Brain pericyte (primary cell): ENCODE measurements at regions not wholly inside any gene's neighbourhood (a gene's known extent, or its start where the extent isn't known, plus 50 kb on each side); places are given as distances from the start of the nearest gene placed in this dataset.

Experiments
- DNase-seq: peaks from one replicate; pipeline ENCODE4 v3.0.0-alpha.2; 2012; ENCODE audit warnings: low read depth, low spot score

GRCh38 chr12:67833602-67834001, 155.6 kb upstream of the IFNG-AS1 start:
- DNase-seq = no peak

GRCh38 chr12:67837876-67838275, 151.4 kb upstream of the IFNG-AS1 start:
- DNase-seq = no peak

- DNase-seq = no peak
Observed at GRCh38 chr12:67842124-67842523, 147.1 kb upstream of the IFNG-AS1 start.

DNA sequence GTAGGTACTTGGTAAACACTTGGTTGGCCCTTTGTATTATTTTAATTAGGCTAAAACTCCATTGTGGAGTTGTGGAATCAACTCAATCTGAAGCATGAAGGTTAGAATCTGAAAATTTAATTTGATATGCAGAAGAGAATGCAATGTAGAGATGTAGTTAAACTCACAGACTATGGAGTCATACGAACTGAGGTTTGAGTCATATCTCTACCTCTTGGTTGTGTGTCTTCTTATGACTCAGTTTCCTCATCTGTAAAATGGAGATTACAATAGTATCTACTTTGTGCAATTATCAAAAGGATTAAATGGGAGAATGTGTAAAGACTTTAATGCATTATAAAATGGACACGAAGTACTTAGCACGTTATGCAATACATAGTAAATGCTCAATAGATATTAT, 146.0 kb upstream of the IFNG-AS1 start:
- DNase-seq = no peak

DNA sequence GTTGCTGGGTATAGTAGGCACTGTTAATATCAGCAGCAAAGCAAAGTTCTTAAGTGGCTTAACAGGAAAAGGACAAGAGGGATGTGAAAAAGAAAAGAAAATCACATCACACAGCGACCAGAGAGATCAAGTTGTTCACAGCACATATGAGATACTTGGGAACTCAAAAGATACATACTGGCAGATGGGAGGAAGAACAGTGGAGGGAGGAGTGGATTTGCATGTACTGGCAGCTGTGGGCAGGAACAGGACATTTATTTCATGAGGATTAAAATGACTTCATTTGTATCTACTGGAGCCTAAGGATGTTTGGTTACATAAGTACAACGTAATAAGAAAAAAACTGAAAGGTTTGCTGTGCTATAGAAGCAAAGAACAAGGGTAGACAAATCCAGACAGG, 136.5 kb upstream of the IFNG-AS1 start:
- no peak for DNase-seq

- DNase-seq = no peak
Observed at GRCh38 chr12:67853204-67853603, 136.0 kb upstream of the IFNG-AS1 start.

DNA sequence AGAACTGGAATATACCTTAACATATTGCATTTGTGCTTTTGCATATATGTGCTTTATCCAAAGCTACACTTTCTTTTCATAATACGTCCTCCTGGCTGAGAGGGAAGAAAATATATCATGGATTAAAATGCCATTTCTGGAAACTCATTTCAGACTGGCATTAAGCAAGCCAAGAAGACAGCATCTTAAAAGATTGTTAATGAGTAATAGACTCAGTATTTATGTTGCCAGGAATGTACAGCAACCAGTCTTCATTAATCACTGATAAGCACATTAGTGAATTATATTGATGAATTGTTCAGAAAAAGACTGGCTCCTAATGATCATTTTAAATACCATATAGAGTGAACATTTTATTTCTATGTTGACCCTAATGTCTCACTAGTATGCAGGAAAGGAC, 134.9 kb upstream of the IFNG-AS1 start:
- DNase-seq = no peak

DNA sequence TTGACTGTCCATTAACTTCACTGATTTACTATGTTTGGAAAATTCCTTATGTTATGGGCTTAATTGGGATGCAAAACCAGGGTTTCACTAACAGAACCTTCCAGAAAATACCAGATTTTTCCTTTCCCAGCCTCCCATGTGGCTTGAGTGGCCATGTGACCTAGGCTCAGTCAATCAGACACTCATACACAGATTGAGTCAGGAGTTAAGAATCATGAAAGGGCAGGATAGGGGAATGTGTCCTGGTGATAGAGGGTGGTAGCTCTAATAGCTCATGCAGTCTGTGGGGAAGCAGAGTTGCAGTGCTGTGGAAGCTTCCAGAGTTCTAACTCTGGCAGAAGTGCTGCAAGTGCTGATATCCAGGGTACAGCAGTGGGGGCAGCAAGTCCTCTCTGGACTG, 134.1 kb upstream of the IFNG-AS1 start:
- no peak for DNase-seq

DNA sequence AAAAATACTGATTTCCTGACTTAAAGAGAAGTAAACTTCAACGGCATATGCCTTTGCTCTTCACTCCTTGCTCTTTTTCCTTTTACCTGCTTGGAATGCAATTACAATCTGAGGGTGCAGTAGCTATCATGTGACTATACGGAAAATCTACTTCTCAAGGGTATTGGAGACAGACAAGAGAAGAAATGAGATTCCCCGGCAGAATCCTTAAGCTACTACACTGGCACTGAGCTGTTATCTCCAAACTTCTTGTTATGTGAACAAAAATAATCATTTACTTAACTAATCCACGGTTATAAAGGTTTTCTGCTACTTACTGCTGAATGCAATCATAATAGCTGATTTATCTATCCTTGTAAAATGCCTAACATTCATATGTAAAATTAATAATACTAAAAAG, 118.0 kb upstream of the IFNG-AS1 start:
- DNase-seq = no peak

- no peak for DNase-seq
Observed at GRCh38 chr12:67873355-67873754, 115.9 kb upstream of the IFNG-AS1 start.

DNA sequence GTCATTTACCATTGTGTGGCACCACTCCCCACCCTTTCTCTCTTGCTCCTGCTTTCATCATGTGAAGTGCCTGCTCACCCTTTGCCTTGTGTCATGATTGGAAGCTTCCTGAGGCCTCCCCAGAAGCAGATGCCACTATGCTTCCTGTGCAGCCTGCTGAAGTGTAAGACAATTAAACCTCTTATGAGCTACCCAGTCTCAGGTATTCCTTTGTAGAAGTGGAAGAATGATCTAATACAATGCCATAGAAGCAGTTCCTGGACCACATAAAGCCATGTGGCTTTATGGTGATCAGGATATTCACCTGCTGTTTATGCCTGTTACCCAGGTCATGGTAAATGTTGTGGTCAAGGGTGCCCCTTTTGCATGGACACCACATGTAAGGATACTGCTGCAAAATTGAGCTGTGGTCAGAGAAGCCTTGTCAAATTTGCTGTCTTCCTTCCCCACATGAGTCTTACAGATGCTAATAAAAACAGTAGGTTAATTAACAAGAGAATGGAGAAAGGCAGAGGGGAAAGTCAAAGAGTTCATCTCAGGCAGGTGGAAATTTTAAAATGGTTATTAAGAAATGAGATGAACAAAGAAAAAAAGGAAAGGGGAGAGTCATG, 112.8 kb upstream of the IFNG-AS1 start:
- no peak for DNase-seq

DNA sequence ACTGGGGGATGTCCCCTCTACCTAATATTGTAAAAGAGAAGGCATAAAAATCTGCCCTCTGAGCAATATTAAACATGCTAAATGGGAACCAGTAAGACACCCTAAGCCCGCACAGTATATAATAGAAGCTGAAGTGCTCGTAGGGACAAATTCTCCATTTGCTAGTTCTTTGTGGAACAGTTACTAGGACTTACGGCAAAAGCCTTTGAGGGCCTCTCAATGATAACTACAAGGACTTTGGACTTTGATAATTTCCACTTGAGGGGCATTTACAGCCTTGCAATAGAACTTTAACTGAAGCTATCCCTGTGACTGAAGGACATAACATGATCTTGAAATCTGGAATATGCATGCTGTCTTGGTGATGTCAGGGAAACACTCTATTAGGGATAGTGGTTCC, 111.5 kb upstream of the IFNG-AS1 start:
- DNase-seq = no peak

DNA sequence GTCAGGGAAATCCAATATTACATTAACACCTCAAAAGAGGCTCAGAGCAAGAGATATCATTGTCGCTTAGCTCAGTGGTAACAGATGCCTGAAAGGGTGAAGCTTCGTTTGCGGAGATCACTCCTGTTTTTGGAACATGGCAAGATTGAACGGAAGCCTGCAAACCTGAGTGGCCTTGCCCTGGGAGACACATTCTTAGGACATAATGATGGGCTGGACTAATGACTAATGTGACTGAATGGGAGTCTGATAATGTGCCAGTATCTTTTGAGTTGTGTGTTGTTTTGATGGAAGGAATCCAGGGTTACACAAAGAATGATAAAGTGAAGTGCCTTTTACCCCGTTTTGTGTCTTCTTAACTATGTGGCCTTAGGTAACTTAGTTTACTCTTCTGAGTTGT, 109.3 kb upstream of the IFNG-AS1 start:
- no peak for DNase-seq

DNA sequence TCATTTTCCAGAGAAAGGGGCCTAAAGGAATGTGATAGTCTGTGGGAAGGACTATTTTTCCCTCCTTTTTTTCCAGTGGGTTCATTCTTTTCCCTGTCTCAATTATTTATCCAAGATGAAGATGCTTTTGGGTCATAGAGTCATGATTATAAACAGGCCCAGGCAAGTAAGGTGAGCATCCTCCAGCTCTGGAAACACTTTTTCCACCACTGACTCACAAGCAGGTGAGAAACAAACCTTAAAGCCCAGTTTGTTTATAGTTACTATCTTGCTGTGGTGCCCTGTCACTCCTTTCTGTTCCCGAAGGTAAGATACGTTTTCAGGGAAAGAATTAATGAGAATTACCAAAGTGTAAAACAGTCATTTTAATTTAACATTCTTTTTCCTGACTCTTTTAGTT, 107.7 kb upstream of the IFNG-AS1 start:
- DNase-seq = no peak

DNA sequence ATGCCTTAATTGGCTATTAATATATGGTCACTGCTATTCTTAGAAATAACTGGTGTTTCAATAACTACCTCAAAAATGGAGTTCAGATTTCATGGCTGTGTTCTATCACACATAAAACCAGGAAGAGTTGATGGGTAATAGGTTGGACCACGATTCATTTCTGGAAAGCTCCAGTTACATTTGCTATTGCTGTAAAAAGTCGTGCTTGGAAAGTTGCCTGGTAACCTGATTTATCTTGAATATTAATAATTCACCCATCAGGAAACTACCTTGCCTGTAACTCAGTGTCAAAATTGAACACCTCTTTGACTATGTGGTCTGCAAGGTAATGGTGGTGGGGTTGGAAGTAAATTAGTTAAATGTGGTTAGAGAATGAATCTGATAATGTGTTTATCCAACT, 104.7 kb upstream of the IFNG-AS1 start:
- DNase-seq = no peak

DNA sequence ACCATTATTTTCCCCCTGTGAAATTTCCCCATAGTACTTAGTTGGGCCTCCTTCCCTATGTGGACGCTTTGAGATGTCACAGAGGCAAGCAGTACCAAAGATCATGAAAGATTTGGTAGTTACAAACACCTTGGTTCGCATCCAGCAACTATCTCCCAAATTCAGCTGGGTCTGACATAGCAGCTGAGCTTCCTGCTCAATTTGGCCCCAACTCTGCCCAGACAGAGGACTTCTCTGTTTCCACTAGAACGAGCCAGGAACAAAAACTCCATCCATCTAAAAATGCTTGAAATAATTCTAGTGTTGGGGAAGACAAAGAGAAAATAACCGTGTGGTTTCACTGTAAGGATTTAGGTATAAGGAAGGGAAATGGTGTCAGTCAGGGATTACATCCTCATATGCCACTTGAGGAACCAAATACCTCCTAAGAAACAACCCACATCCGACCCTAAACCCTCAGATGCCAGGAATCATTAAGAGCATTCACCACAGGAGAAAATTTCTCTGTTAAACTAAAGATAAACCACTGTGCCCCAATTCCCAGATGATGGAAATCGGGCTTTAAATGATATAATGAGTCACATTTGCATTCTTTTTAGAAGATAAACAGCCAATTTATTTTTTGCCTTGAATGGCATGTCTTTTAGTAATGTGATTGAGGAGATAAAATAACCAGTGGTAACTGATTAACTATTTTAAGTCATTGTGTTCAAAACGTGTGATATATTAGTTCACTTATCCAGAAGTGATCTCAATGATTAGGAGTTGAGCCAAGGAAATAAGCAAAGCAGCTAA, 103.7 kb upstream of the IFNG-AS1 start:
- DNase-seq = no peak

GRCh38 chr12:67887065-67887464, 102.2 kb upstream of the IFNG-AS1 start:
- DNase-seq = no peak

DNA sequence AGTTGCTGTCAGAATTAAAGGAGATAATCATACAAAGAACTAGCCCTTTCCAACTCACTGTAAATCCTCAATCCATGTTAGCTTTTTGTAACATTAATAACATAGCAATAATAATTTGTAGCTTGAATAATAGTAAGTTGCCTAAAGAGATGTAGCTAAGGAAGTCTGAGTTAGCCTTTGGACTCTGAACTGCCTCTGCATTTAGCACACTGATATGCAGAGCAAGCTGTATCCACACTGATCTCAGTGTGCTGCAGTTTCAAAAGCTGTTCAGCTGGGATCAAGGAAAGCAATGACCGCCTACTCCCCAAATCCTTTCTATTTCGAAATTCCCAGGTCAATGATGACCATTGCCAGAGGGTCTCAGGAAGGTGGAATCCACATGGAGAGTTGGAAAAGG, 99.3 kb upstream of the IFNG-AS1 start:
- DNase-seq = no peak

DNA sequence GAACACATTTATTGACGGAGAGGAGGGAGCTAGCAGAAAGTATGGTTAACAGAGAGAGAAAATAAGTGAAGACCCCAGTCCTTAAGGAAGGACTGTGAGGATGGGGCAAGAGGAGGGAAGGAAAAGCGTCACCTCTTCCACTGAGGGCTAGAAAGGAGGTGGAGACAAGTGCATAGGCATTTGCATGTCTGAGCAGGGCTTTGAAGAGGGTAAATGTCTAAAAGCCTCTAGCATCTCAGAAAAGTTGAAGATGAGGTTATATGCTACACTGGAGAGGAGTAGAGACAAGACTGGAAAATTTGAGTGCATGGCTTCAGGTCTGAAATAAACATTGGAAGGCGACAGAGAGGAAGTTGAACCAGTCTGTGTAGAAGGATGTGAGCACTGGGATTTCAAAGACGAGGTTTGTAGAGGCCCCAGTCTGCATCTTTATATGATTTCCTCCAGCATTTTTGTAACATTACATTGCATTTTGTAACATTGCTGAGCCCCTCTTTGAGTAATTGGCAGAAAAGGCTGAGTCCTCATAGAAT, 98.5 kb upstream of the IFNG-AS1 start:
- no peak for DNase-seq

GRCh38 chr12:67891596-67891995, 97.7 kb upstream of the IFNG-AS1 start:
- no peak for DNase-seq

GRCh38 chr12:67892259-67893021, 96.8 kb upstream of the IFNG-AS1 start:
- DNase-seq = no peak

- DNase-seq = no peak
Observed at GRCh38 chr12:67893022-67893580, 96.1 kb upstream of the IFNG-AS1 start.
